ENCODE measurements at regions not wholly inside any gene's neighbourhood (a gene's known extent, or its start where the extent isn't known, plus 50 kb on each side); places are given as distances from the start of the nearest gene placed in this dataset.

DNA sequence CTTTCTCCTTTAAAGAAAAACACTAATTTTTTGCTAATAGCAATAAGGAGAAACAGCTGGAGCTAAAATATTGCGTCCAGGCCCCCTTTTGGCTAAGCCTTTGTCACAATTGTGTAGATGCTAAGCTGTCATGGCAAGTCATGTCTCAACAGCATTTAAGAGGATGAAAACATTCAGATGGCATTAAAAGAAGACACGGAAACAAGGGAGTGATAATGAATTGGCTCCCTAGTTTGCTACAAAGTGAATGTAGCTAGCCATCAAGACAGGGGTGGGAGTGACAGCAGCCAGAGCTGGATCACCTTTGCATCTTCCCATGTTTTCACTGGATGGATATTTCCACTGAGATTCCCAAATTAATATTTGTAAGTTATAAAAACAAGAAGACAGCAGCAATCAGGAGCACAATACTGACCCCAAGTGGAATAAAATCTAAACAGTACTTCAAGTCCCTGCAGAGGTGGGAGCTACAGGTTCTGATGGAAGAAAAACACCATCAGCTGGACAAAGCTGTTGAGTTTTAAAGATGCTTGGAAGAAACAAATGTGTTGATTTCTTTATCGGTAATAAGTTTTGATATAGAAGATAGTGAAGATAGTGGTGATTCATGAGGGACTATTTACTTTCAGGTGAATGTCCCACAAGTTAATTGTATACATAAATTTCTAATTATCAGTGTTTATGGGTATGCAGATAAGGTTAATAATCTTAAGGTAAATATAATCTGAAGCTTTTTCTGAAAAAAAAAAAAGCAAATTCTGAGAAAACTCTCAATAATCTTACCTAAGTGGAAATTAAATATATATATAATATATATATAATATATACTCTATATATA is 129.4 kb downstream of the SLC16A9 start:
- DNase-seq (ENCODE audit: low spot score in 2 of 2) = no peak
- H3K27me3 ChIP-seq = no peaks in the 10 kb centered on the region
- no peaks in the 10 kb centered on the region for H3K9me3 ChIP-seq
- H3K27ac ChIP-seq = no peak overlapping the region
- intact Hi-C loops (cut with DNase I) = loop anchor here (2.0 to 10.0 kb wide), 2 partner anchors 339 to 625 kb away; no protein-coding TSS in a partner anchor
- H3K4me3 ChIP-seq = no peak overlapping the region
- no peaks in the 10 kb centered on the region for H3K4me1 ChIP-seq
- TF ChIP-seq, protein P1, sequence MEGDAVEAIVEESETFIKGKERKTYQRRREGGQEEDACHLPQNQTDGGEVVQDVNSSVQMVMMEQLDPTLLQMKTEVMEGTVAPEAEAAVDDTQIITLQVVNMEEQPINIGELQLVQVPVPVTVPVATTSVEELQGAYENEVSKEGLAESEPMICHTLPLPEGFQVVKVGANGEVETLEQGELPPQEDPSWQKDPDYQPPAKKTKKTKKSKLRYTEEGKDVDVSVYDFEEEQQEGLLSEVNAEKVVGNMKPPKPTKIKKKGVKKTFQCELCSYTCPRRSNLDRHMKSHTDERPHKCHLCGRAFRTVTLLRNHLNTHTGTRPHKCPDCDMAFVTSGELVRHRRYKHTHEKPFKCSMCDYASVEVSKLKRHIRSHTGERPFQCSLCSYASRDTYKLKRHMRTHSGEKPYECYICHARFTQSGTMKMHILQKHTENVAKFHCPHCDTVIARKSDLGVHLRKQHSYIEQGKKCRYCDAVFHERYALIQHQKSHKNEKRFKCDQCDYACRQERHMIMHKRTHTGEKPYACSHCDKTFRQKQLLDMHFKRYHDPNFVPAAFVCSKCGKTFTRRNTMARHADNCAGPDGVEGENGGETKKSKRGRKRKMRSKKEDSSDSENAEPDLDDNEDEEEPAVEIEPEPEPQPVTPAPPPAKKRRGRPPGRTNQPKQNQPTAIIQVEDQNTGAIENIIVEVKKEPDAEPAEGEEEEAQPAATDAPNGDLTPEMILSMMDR (IDR thresholded peaks at IDR 0.05) = peak; percentile 23 to 57 (median 28)
- H3K36me3 ChIP-seq = no peaks in the 10 kb centered on the region

DNA sequence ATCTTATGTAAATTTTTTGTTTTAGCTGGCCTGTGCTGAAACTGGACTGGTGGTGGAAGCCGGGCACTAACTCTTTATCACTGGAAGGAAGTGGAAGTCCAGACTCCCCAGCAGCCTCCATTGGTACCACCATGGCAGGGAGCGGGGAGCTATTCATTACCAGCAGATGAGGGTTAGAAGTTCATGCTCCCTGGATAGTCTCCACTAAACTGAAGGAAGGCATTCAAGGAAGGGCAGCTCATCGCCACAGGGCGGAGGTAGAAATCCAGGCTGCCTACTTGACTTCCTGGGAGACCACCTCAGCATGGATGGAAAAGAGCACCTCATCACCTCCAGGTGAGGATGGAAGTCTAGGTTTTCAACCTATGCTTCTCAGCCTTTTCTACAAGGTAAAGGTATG is 130.9 kb downstream of the SLC16A9 start:
- no peaks in the 10 kb centered on the region for H3K9me3 ChIP-seq
- TF ChIP-seq, protein P1 (IDR thresholded peaks at IDR 0.05) = no peak
- no peaks in the 10 kb centered on the region for H3K36me3 ChIP-seq
- no peaks in the 10 kb centered on the region for H3K4me1 ChIP-seq
- DNase-seq (ENCODE audit: low spot score in 2 of 2) = no peak
- no peak overlapping the region for H3K27ac ChIP-seq
- H3K27me3 ChIP-seq = no peaks in the 10 kb centered on the region
- no peak overlapping the region for H3K4me3 ChIP-seq
- intact Hi-C loops (cut with DNase I) = no loop called here

DNA sequence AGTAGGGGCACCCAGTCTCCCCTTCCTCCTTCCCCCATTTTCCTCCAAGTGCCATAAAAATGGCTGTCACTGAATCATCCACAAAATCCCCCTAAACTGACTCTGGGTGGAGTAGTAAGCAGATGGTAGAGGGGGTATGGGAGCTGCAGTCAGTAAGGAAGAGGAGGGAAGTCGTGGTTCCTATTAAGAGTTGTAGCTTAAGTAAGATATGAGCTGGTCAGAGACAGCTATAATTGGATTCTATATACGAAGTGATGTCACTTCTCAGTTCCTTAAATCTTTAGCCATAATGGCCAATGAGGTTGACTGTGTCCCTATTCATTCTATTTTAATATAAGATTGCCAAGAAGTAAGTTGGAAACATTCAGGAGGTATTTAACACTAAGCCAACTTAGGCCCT is 131.7 kb downstream of the SLC16A9 start:
- H3K4me1 ChIP-seq = no peaks in the 10 kb centered on the region
- H3K36me3 ChIP-seq = no peaks in the 10 kb centered on the region
- no peaks in the 10 kb centered on the region for H3K9me3 ChIP-seq
- no peak overlapping the region for H3K4me3 ChIP-seq
- DNase-seq (ENCODE audit: low spot score in 2 of 2) = no peak
- TF ChIP-seq, protein P1 (IDR thresholded peaks at IDR 0.05) = no peak
- H3K27ac ChIP-seq = no peak overlapping the region
- no peaks in the 10 kb centered on the region for H3K27me3 ChIP-seq
- intact Hi-C loops (cut with DNase I) = no loop called here

DNA sequence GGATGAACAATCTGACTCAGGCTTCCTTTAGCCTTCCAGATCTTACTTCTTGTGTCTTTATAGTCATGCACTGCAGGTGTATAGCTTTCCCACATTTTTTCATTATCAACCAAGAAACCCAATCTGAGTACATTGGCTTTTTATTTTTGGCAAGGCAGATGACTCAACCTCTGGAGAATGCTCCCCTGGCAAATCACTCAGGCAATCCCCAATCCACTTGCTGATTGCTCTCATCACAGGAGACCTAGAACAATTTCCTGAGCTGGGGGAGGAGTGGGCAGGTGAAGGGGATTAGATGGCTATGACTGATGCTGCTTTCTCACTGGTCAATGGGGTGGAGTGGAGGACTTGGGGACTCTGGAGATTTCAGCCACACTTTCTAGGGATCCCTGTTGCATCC is 134.4 kb downstream of the SLC16A9 start:
- intact Hi-C loops (cut with DNase I) = no loop called here
- no peaks in the 10 kb centered on the region for H3K4me1 ChIP-seq
- H3K36me3 ChIP-seq = no peaks in the 10 kb centered on the region
- no peaks in the 10 kb centered on the region for H3K27me3 ChIP-seq
- H3K4me3 ChIP-seq = no peak overlapping the region
- no peaks in the 10 kb centered on the region for H3K9me3 ChIP-seq
- no peak overlapping the region for H3K27ac ChIP-seq
- no peak for DNase-seq (ENCODE audit: low spot score in 2 of 2)
- TF ChIP-seq, protein P1 (IDR thresholded peaks at IDR 0.05) = no peak

DNA sequence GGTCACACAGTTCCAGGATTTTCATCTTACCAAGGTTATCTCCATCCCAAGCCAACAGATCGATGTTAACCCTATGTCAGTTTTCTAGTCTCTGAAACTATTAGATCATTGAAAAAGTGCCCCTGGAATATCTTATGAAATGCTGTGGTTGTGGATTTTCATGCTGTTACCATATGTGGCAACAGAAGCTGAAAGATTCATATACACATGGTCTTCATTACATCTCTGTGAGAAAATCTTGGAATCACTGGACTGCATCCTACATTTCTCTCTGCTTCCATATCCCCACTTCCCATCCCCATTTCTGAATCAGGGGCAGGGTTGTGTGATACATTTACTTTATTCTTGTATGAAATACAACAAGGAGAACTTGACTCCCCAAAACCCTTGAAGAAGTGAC is 146.1 kb downstream of the SLC16A9 start:
- no peak overlapping the region for H3K27ac ChIP-seq
- no peaks in the 10 kb centered on the region for H3K4me1 ChIP-seq
- intact Hi-C loops (cut with DNase I) = no loop called here
- no peaks in the 10 kb centered on the region for H3K36me3 ChIP-seq
- H3K27me3 ChIP-seq = no peaks in the 10 kb centered on the region
- no peaks in the 10 kb centered on the region for H3K9me3 ChIP-seq
- no peak for DNase-seq (ENCODE audit: low spot score in 2 of 2)
- H3K4me3 ChIP-seq = no peak overlapping the region
- TF ChIP-seq, protein P1 (IDR thresholded peaks at IDR 0.05) = no peak
